GM21529 (cell line): ENCODE measurements at regions not wholly inside any gene's neighbourhood (a gene's known extent, or its start where the extent isn't known, plus 50 kb on each side); places are given as distances from the start of the nearest gene placed in this dataset.
"Not testable (repeated sequence)": the region's sequence is repeated elsewhere in the genome, so short reads cannot be mapped to it uniquely, and the experiment has no call there.

Experiments used
- ATAC-seq: cut with Tn5 transposase; IDR thresholded peaks from one replicate; pipeline ENCODE4 v1.9.1; 2021; ENCODE audit not compliant: unreplicated experiment

- ATAC-seq = no peak
Observed at GRCh38 chr19:41495589-41495988, 52.6 kb downstream of the ERICH4 start.

GRCh38 chr19:41499899-41500298 lies 56.9 kb downstream of the ERICH4 start:
- no peak for ATAC-seq

- no peak for ATAC-seq
Observed at GRCh38 chr19:41500443-41500842, 57.5 kb downstream of the ERICH4 start.

- ATAC-seq = no peak
Observed at GRCh38 chr19:41501854-41502253, 58.9 kb downstream of the ERICH4 start.

- ATAC-seq = no peak
Observed at GRCh38 chr19:41505105-41505504, 62.1 kb downstream of the ERICH4 start.

- no peak for ATAC-seq
Observed at GRCh38 chr19:41510484-41510883, 65.5 kb upstream of the CEACAM21 start.

GRCh38 chr19:41511628-41512027 lies 64.3 kb upstream of the CEACAM21 start:
- ATAC-seq = no peak

- no peak for ATAC-seq
Observed at GRCh38 chr19:41515015-41515652, 60.8 kb upstream of the CEACAM21 start.

GRCh38 chr19:41516292-41517171 lies 59.4 kb upstream of the CEACAM21 start:
- not testable (repeated sequence) for ATAC-seq

GRCh38 chr19:41518141-41518540 lies 57.8 kb upstream of the CEACAM21 start:
- no peak for ATAC-seq

- ATAC-seq = peak; percentile 51
Observed at GRCh38 chr19:41521138-41521930, 54.6 kb upstream of the CEACAM21 start.

GRCh38 chr19:41521931-41522555 lies 53.9 kb upstream of the CEACAM21 start:
- ATAC-seq = no peak

- no peak for ATAC-seq
Observed at GRCh38 chr19:41525989-41526388, 50.0 kb upstream of the CEACAM21 start.
